ENCODE measurements at regions not wholly inside any gene's neighbourhood (a gene's known extent, or its start where the extent isn't known, plus 50 kb on each side); places are given as distances from the start of the nearest gene placed in this dataset.

- H3K4me1 ChIP-seq = no peaks in the 10 kb centered on the region
- H3K4me3 ChIP-seq = no peak overlapping the region
- H3K36me3 ChIP-seq = no peaks in the 10 kb centered on the region
- no peak overlapping the region for H3K27ac ChIP-seq
- H3K9me3 ChIP-seq = peaks cover 0 to 9% (median under 1%) of the 10 kb centered on the region in 4 donors
- DNase-seq = no peak
- WGBS, 2 donors = 49 to 74% methylated on average over 2 of the region's 2 CpGs
- intact Hi-C loops (cut with DNase I) = no loop called here
- TF ChIP-seq CTCF (IDR thresholded peaks at IDR 0.05) (no peak), POLR2A (IDR thresholded peaks at IDR 0.05) (no peak), POLR2AphosphoS5 (IDR thresholded peaks at IDR 0.05) (no peak), EP300 (IDR thresholded peaks at IDR 0.05) (no peak)
- no peaks in the 10 kb centered on the region for H3K27me3 ChIP-seq
Measured at GRCh38 chr9:78848061-78848460, 551.1 kb downstream of the PSAT1 start.

- intact Hi-C loops (cut with DNase I) = no loop called here
Measured at GRCh38 chr9:78856144-78856543, 559.2 kb downstream of the PSAT1 start.

GRCh38 chr9:78856781-78857180 lies 559.9 kb downstream of the PSAT1 start:
- no peak overlapping the region for H3K4me3 ChIP-seq
- H3K4me1 ChIP-seq = no peaks in the 10 kb centered on the region
- no peak for DNase-seq
- TF ChIP-seq CTCF (IDR thresholded peaks at IDR 0.05) (no peak), POLR2A (IDR thresholded peaks at IDR 0.05) (no peak), EP300 (IDR thresholded peaks at IDR 0.05) (no peak), POLR2AphosphoS5 (IDR thresholded peaks at IDR 0.05) (no peak)
- H3K36me3 ChIP-seq = no peaks in the 10 kb centered on the region
- no peaks in the 10 kb centered on the region for H3K9me3 ChIP-seq
- intact Hi-C loops (cut with DNase I) = no loop called here
- no peaks in the 10 kb centered on the region for H3K27me3 ChIP-seq
- 87 to 88% methylated on average over 8 of the region's 8 CpGs for WGBS, 2 donors
- H3K27ac ChIP-seq = no peak overlapping the region

More at GRCh38 chr9:78856144-78856543, 559.2 kb downstream of the PSAT1 start:
- no peak for TF ChIP-seq CTCF (IDR thresholded peaks at IDR 0.05)
- no peak for TF ChIP-seq EP300 (IDR thresholded peaks at IDR 0.05)
- no peak for TF ChIP-seq POLR2A (IDR thresholded peaks at IDR 0.05)
- no peak for TF ChIP-seq POLR2AphosphoS5 (IDR thresholded peaks at IDR 0.05)
- no peak for DNase-seq
- H3K4me3 ChIP-seq = no peak overlapping the region
- no peaks in the 10 kb centered on the region for H3K4me1 ChIP-seq
- H3K36me3 ChIP-seq = no peaks in the 10 kb centered on the region
- no peak overlapping the region for H3K27ac ChIP-seq
- 76 to 80% methylated on average over 2 of the region's 2 CpGs for WGBS, 2 donors
- H3K9me3 ChIP-seq = no peaks in the 10 kb centered on the region
- no peaks in the 10 kb centered on the region for H3K27me3 ChIP-seq

- no peaks in the 10 kb centered on the region for H3K4me1 ChIP-seq
- H3K27ac ChIP-seq = no peak overlapping the region
- H3K27me3 ChIP-seq = no peaks in the 10 kb centered on the region
- WGBS, 2 donors = 75 to 83% methylated on average over 23 of the region's 23 CpGs
- H3K4me3 ChIP-seq = no peak overlapping the region
- no peaks in the 10 kb centered on the region for H3K36me3 ChIP-seq
- TF ChIP-seq EP300 (IDR thresholded peaks at IDR 0.05) = no peak
- TF ChIP-seq CTCF (IDR thresholded peaks at IDR 0.05) = no peak
- TF ChIP-seq POLR2A (IDR thresholded peaks at IDR 0.05) = no peak
- TF ChIP-seq POLR2AphosphoS5 (IDR thresholded peaks at IDR 0.05) = no peak
- H3K9me3 ChIP-seq = no peaks in the 10 kb centered on the region
- intact Hi-C loops (cut with DNase I) = no loop called here
- no peak for DNase-seq
Measured at GRCh38 chr9:78857373-78858225, 560.7 kb downstream of the PSAT1 start.
